DOHH2 (cell line): ENCODE measurements at regions not wholly inside any gene's neighbourhood (a gene's known extent, or its start where the extent isn't known, plus 50 kb on each side); places are given as distances from the start of the nearest gene placed in this dataset.

Source experiments
- EZH2phosphoT487 ChIP-seq: fragments of 200-600 bp; sonication (generic); IDR thresholded peaks from 2 replicates; pipeline ENCODE4 v1.6.1; 2017; ENCODE audit warnings: borderline replicate concordance, mild to moderate bottlenecking, antibody characterized with exemption, low read length, moderate library complexity, mixed read lengths
- TF ChIP-seq, protein P1 (sequence below): fragments of 200-600 bp; sonication (generic); IDR thresholded peaks from one replicate; pipeline ENCODE4 v1.5.1; 2014; ENCODE audit warnings: antibody characterized with exemption, mild to moderate bottlenecking, low read depth, low read length; ENCODE audit not compliant: poor library complexity, severe bottlenecking

DNA sequence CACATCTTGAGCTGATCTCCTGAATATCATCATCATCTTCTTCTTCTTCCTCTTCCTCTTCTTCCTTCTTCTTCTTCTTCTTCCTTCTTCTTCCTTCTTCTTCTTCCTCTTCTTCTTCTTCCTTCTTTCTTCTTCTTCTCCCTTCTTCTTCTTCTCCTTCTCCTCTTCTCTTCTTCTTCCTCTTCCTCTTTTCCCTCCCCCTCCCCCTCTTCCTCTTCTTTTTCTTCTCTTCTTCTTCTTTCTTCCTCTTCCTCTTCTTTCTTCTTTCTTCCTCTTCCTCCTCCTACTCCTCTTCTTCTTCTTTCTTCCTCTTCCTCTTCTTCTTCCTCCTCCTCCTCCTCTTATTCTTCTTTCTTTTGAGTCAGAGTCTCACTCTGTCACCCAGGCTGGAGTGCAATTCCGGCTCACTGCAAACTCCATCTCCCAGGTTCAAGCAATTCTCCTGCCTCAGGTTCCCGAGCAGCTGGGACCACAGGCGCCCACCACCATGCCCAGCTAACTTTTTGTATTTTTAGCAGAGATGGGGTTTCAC lies 197.9 kb upstream of the NANOGP8 start:
- TF ChIP-seq EZH2phosphoT487: no peak
- TF ChIP-seq, protein P1, sequence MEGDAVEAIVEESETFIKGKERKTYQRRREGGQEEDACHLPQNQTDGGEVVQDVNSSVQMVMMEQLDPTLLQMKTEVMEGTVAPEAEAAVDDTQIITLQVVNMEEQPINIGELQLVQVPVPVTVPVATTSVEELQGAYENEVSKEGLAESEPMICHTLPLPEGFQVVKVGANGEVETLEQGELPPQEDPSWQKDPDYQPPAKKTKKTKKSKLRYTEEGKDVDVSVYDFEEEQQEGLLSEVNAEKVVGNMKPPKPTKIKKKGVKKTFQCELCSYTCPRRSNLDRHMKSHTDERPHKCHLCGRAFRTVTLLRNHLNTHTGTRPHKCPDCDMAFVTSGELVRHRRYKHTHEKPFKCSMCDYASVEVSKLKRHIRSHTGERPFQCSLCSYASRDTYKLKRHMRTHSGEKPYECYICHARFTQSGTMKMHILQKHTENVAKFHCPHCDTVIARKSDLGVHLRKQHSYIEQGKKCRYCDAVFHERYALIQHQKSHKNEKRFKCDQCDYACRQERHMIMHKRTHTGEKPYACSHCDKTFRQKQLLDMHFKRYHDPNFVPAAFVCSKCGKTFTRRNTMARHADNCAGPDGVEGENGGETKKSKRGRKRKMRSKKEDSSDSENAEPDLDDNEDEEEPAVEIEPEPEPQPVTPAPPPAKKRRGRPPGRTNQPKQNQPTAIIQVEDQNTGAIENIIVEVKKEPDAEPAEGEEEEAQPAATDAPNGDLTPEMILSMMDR: no peak
